GM21367 (cell line): ENCODE measurements at regions not wholly inside any gene's neighbourhood (a gene's known extent, or its start where the extent isn't known, plus 50 kb on each side); places are given as distances from the start of the nearest gene placed in this dataset.
"Not testable (repeated sequence)": the region's sequence is repeated elsewhere in the genome, so short reads cannot be mapped to it uniquely, and the experiment has no call there.

Source experiments
- ATAC-seq: cut with Tn5 transposase; IDR thresholded peaks from one replicate; pipeline ENCODE4 v1.9.1; 2021; ENCODE audit not compliant: unreplicated experiment

DNA sequence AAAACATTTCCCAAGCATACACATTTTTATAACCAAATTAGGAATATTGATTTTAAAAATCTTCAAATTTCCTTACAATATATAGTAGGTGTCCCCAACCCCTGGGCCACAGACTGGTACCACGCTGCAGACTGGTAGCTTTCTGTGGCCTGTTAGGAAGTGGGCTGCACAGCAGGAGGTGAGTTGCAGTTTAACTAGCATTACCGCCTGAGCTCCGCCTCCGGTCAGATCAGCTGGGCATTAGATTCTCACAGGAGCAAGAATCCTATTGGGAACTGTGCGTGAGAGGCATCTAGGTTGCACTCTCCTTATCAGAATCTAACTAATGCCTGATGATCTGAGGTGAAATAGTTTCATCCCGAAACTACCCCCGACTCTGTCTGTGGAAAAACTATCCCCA lies 62.1 kb downstream of the ZWINT start:
- ATAC-seq = no peak

GRCh38 chr10:56296618-56297017 lies 64.4 kb downstream of the ZWINT start:
- ATAC-seq = no peak

DNA sequence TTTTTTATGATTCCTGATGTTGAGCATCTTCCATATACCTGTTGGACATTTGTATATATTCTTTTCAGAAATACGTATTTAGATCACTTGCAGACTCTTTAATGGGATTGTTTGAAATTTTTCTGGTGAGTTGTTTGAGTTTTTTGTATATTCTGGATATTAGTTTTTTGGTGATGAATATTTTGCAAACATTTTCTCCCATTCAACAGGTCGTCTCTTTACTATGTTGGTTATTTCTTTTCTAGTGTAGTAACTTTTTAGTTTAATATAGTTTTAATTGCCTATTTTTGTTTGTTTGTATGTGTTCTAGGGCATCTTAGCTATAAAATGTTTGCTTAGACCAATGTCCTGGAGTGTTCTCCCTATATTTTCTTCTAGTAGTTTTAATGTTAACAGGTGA lies 72.7 kb downstream of the ZWINT start:
- no peak for ATAC-seq

GRCh38 chr10:56286096-56286495 lies 75.0 kb downstream of the ZWINT start:
- ATAC-seq = no peak

DNA sequence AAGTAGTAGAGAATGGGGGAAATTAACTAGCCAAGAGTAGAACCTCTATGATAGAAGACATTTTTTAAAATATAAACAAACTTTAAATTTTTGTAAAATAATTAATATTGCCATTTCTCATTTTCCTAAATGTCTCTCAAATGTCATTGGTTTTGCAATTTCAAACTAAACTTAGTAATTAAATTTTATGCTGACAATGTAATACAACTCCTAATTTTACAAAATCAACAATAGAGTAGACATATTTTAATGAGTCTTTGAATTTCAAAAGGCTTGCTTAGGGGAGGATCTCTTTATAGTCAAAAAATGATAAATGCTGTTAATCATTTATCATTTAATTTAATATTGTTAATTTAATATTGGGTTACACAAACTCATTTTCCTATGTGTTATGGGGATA lies 81.8 kb downstream of the ZWINT start:
- no peak for ATAC-seq

DNA sequence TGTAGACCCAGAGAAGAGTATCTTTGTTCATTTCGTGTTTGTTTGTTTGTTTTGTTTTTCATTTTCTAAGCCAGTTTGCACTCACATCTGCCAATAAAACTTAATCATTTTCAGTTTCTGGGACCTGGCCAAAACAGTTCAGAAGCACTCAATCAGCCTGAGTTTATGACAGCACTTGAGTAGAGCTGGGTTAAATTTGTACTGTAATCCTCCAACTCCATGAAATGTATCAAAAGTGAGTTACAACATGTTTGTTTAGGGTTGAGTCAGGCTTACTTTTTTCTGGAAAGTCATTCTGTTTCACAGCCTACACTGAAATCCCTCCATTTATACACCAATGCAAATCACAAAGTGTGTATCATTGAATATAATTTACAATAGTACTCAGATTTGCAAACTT lies 91.9 kb downstream of the ZWINT start:
- ATAC-seq = no peak

DNA sequence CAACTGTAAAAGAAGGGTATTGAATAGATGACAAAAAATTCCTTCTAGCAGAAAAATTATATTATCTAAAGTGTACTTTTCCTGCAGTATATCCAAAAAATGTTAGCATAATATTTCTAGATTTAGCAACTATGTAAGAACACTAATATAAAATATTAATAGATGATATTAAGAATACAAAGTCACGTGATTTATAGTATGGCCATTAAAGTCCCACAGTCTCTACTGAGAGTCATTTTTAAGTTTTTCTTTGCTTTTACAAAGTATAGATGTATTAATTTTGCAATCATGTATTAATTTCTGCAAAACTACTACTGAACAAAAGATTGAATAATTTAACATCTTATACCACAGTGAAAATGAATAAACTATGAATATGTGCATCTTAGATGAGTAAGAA lies 94.9 kb downstream of the ZWINT start:
- ATAC-seq = no peak

- ATAC-seq = no peak
Observed at GRCh38 chr10:56258991-56259390, 102.1 kb downstream of the ZWINT start.

DNA sequence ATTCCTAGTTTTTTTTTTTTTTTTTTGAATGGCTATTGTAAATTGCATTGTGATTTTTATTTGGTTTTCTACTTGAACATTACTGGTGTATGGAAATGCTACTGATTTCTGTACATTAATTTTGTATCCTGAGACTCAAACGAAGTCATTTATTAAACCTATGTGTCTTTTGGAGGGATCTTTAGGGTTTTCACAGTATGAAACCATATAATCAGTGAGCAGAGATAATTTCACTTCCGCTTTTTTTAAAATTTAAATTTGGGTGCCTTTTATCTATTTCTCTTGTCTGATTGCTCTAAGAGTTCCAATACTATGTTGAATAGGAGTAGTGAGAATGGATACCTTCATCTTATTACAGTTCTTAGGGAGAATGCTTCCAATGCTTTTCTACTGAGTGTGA lies 102.7 kb downstream of the ZWINT start:
- ATAC-seq = no peak

GRCh38 chr10:56255298-56255697 lies 105.8 kb downstream of the ZWINT start:
- ATAC-seq = no peak

- no peak for ATAC-seq
Observed at GRCh38 chr10:56240471-56240870, 120.6 kb downstream of the ZWINT start.

GRCh38 chr10:56231436-56231835 lies 129.6 kb downstream of the ZWINT start:
- no peak for ATAC-seq

DNA sequence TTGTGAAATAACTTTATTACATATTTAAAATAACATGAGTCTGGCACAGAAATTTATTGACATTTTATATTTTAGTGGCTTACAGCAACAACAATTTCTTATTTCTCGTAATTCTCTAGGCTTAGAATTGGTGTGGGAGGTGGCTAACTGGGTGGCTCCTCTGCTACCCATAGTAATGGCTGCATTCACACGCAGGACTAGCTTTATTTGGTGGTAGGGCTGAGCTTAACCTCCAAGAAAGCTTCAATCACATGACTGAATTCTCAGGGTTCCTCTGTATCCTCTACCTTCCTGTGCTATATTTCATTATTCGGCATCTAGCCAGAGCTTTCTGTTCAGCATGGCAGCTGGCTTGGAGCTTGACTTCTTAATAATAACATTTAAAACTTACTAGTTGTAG lies 138.8 kb downstream of the ZWINT start:
- no peak for ATAC-seq

DNA sequence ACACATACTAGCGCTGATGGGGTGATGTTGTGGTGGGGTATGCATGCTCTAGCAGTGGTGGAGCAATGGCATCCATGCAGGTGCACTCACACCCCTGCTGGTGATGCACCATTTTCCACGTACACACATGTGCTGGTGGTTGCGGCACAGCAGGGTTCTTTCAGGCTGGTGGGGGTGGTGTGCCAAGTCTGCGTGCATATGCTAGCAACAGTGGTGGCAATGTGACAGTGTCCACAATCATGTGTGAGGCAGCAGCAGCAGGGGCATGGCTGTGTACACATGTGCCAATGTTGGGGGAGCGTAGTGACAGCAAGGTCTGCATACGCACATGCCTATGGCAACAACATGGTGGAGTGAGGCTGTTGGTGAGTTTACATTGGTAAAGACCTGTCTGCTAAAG lies 148.1 kb downstream of the ZWINT start:
- ATAC-seq = no peak

- ATAC-seq = peak; percentile 51
Observed at GRCh38 chr10:56181607-56182006, 179.5 kb downstream of the ZWINT start.

DNA sequence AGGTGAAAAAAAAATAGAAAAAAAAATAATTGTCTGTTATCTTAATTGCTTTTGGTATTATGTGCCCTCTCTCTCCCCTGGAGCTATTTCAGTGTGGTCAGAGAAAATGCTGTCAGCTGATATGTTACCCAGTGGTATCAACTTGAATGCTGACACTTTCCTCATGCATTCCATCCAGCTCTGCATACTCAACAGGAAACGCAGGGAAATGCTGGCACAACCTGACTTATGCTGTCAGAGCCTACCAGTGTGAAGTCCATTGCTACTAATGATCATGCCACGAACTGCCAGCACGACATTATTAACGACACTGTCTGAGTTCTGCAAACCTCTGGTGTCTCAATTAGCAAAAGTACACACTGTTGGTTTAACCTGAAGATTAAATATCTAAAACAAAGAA lies 182.8 kb downstream of the ZWINT start:
- no peak for ATAC-seq

DNA sequence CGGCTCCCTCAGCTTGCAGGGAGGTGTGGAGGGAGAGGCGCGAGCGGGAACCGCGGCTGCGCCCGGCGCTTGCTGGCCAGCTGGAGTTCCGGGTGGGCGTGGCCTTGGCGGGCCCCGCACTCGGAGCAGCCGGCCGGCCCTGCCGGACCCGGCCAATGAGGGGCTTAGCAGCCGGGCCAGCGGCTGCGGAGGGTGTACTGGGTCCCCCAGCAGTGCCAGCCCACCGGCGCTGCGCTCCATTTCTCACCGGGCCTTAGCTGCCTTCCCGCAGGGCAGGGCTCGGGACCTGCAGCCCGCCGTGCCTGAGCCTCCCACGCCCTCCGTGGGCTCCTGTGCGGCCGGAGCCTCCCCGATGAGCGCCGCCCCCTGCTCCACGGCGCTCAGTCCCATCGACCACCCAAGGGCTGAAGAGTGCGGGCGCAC lies 206.0 kb downstream of the ZWINT start:
- not testable (repeated sequence) for ATAC-seq

DNA sequence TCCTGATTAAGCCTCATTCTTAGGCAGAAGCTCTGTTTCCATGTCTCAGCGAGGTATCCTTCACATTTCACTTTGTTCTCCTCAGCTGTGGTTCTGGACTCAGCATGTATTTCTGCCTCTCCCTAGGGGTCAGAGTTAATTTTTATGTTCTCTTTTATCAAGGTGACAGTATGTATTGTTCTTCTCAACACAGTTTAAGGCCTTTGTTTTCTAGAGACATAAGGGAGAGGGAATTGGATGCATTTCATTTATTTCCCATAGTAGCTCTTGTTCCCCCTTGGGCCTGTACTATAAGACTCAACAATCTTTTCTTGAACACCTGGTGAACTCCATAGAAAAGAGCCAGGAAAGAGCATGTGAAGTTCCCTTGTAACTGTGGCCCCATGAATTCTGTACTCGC lies 214.3 kb downstream of the ZWINT start:
- no peak for ATAC-seq

DNA sequence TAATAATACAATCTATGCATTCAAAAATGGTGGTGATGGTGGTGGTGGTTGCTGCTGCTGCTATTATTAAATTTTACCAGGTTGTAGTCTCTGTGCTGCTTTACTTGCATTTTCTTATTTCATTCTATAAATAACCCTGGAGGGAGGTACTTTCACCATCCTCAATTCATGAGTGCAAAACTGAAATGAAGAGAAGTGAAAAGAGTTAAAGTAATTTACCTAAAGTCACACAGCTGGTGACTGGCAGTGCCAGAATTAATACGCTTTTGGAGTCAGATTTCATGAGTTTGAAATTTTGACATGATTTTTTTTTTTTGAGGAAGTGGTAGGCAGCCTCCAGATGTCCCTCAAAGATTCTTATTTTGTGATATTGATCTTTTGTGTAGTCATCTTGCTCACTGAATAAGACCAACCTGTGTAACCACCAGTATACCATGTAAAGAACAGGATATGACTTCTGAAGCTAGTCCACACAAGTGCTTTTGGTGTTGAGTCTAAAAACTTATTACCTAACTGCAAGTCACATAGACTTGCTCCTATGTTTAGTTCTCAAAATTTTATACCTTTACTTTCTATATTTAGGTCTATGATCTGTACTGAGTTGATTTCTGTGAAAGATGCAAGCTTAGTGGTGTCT lies 218.8 kb downstream of the ZWINT start:
- peak; percentile 85 for ATAC-seq

GRCh38 chr10:56139405-56139804 lies 221.7 kb downstream of the ZWINT start:
- ATAC-seq = no peak

GRCh38 chr10:56135828-56136227 lies 225.2 kb downstream of the ZWINT start:
- ATAC-seq = no peak

GRCh38 chr10:56123247-56123646 lies 237.8 kb downstream of the ZWINT start:
- no peak for ATAC-seq

DNA sequence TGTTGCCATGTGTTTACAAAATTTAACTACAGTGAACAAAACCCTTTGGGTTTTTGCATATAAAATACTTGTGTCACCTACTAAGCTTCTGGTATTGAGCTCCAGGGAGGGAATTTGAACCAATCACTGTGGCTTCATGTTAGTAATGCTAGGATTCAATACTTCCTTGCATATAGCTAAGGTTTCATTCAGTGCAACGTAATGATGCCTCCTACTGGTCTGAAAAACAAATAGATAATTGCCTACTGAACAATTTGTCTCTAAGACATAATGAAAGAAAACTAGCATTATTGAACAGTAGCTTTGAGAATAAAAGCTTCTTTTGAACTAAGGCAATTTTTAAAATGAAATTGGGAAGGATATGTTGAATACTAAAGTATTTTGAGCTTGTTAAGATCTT lies 244.4 kb downstream of the ZWINT start:
- no peak for ATAC-seq

- ATAC-seq = no peak
Observed at GRCh38 chr10:56109454-56109853, 251.6 kb downstream of the ZWINT start.
